GM12891 (cell line): ENCODE measurements at regions not wholly inside any gene's neighbourhood (a gene's known extent, or its start where the extent isn't known, plus 50 kb on each side); places are given as distances from the start of the nearest gene placed in this dataset.

Source experiments
- POLR2A ChIP-seq: IDR thresholded peaks from 2 replicates; pipeline ENCODE4 v1.6.1; 2011; ENCODE audit warnings: low read depth, low read length, control low read depth
- POLR2AphosphoS5 ChIP-seq: IDR thresholded peaks from 2 replicates; pipeline ENCODE4 v1.6.1; 2011; ENCODE audit warnings: low read depth, low read length, control low read depth

DNA sequence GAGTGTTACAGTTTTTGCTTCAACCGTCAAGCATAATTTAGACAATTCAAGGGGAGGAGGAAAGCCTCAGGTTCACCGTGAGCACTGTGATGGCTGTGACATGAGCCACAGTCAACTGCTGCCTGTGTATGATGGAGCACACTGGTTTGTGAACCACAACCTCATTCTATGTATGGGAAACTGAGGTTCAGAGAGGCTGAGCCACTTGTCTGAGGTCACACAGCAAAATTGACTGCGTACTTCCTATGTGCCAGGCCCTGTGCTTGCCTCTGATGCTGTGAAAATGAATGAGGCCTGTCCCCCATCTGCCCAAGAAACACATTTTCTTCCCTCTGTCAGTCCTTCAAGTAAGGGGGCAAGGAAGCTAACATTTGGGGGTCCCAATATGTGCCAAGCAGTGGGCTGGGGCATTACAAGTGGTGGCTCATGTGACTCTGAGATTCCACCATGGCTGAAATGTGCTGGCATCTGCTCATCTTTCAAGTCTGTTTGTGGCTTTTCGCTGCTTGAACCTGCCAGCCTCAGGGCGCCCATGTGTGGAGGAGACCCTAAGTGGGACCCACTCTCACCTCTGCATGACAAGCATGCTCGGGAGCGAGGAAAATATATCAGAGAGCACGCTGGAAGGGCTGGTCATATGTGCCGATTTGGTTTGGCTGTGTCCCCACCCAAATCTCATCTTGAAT, 79.7 kb downstream of the ADRA2C start:
- no peak for TF ChIP-seq POLR2A
- no peak for TF ChIP-seq POLR2AphosphoS5
